Parathyroid adenoma (tissue), 2 donors: ENCODE measurements at regions not wholly inside any gene's neighbourhood (a gene's known extent, or its start where the extent isn't known, plus 50 kb on each side); places are given as distances from the start of the nearest gene placed in this dataset.
"Not testable (repeated sequence)": the region's sequence is repeated elsewhere in the genome, so short reads cannot be mapped to it uniquely, and the experiment has no call there.

Source experiments
- H2AFZ ChIP-seq: fragments of 300-600 bp; sonication (generic); one replicate; pipeline ENCODE4 v1.7.0; 2017; ENCODE audit warnings: antibody characterized with exemption, mild to moderate bottlenecking
- H3K27ac ChIP-seq: fragments of 300-600 bp; sonication (generic); one replicate; pipeline ENCODE4 v1.7.0; 2017
- H3K27me3 ChIP-seq: fragments of 300-600 bp; sonication (generic); one replicate; pipeline ENCODE4 v1.7.0; 2017; ENCODE audit warnings: low read length; ENCODE audit not compliant: control insufficient read depth, insufficient read depth
- H3K36me3 ChIP-seq: fragments of 300-600 bp; sonication (generic); one replicate; pipeline ENCODE4 v1.7.0; 2017; ENCODE audit warnings: low read length; ENCODE audit not compliant: control insufficient read depth, insufficient read depth
- H3K4me1 ChIP-seq: fragments of 300-600 bp; sonication (generic); one replicate; pipeline ENCODE4 v1.7.0; 2017; ENCODE audit warnings: control low read depth
- H3K4me2 ChIP-seq: fragments of 300-600 bp; sonication (generic); one replicate; pipeline ENCODE4 v1.7.0; 2017; ENCODE audit warnings: low read length
- H3K4me3 ChIP-seq: fragments of 300-600 bp; sonication (generic); one replicate; pipeline ENCODE4 v1.7.0; 2017; ENCODE audit warnings: low read depth, low read length
- H3K79me2 ChIP-seq: fragments of 300-600 bp; sonication (generic); one replicate; pipeline ENCODE4 v1.7.0; 2017; ENCODE audit warnings: control low read depth
- H3K9ac ChIP-seq: fragments of 300-600 bp; sonication (generic); one replicate; pipeline ENCODE4 v1.7.0; 2017; ENCODE audit warnings: mild to moderate bottlenecking
- H3K9me3 ChIP-seq: fragments of 300-600 bp; sonication (generic); one replicate; pipeline ENCODE4 v1.7.0; 2017; ENCODE audit warnings: low read length; ENCODE audit not compliant: control insufficient read depth
- CTCF ChIP-seq: fragments of 300-600 bp; sonication (generic); IDR thresholded peaks from one replicate; pipeline ENCODE4 v1.7.0; 2017; ENCODE audit warnings: antibody characterized with exemption, mild to moderate bottlenecking
- donor health status: primary hyperparathyroidism.

- H3K79me2 ChIP-seq = no peaks in the 10 kb centered on the region
- H3K27ac ChIP-seq = no peak overlapping the region
- no peaks in the 10 kb centered on the region for H3K9me3 ChIP-seq
- H3K4me2 ChIP-seq = no peak overlapping the region
- H3K4me3 ChIP-seq = no peak overlapping the region
- no peak for TF ChIP-seq CTCF
- no peak overlapping the region for H3K9ac ChIP-seq
- no peaks in the 10 kb centered on the region for H3K36me3 ChIP-seq
- no peaks in the 10 kb centered on the region for H3K4me1 ChIP-seq
- H2AFZ ChIP-seq = no peak overlapping the region
- no peaks in the 10 kb centered on the region for H3K27me3 ChIP-seq
These were observed 195.2 kb upstream of the ANXA10 start for GRCh38 chr4:167897116-167897515.

- no peak overlapping the region for H3K4me3 ChIP-seq
- no peaks in the 10 kb centered on the region for H3K4me1 ChIP-seq
- no peak for TF ChIP-seq CTCF
- H3K36me3 ChIP-seq = no peaks in the 10 kb centered on the region
- H3K4me2 ChIP-seq = no peak overlapping the region
- H2AFZ ChIP-seq = no peak overlapping the region
- H3K27ac ChIP-seq = no peak overlapping the region
- H3K79me2 ChIP-seq = no peaks in the 10 kb centered on the region
- H3K9ac ChIP-seq = no peak overlapping the region
- H3K27me3 ChIP-seq = no peaks in the 10 kb centered on the region
- no peaks in the 10 kb centered on the region for H3K9me3 ChIP-seq
These were observed 189.0 kb upstream of the ANXA10 start for GRCh38 chr4:167903291-167903721.

- no peak overlapping the region for H2AFZ ChIP-seq
- H3K4me3 ChIP-seq = no peak overlapping the region
- no peaks in the 10 kb centered on the region for H3K4me1 ChIP-seq
- no peak overlapping the region for H3K27ac ChIP-seq
- H3K4me2 ChIP-seq = no peak overlapping the region
- no peaks in the 10 kb centered on the region for H3K79me2 ChIP-seq
- no peaks in the 10 kb centered on the region for H3K9me3 ChIP-seq
- H3K9ac ChIP-seq = no peak overlapping the region
- no peak for TF ChIP-seq CTCF
- H3K27me3 ChIP-seq = no peaks in the 10 kb centered on the region
- no peaks in the 10 kb centered on the region for H3K36me3 ChIP-seq
These were observed 185.5 kb upstream of the ANXA10 start for GRCh38 chr4:167906851-167907250.

GRCh38 chr4:167908816-167909215 is 183.5 kb upstream of the ANXA10 start:
- no peaks in the 10 kb centered on the region for H3K36me3 ChIP-seq
- no peaks in the 10 kb centered on the region for H3K4me1 ChIP-seq
- TF ChIP-seq CTCF = no peak
- H3K27me3 ChIP-seq = no peaks in the 10 kb centered on the region
- no peak overlapping the region for H3K4me2 ChIP-seq
- H3K9me3 ChIP-seq = no peaks in the 10 kb centered on the region
- H3K9ac ChIP-seq = no peak overlapping the region
- no peak overlapping the region for H3K27ac ChIP-seq
- H3K79me2 ChIP-seq = no peaks in the 10 kb centered on the region
- no peak overlapping the region for H2AFZ ChIP-seq
- H3K4me3 ChIP-seq = no peak overlapping the region

- not testable (repeated sequence) for H3K79me2 ChIP-seq, H3K27ac ChIP-seq, H3K4me2 ChIP-seq, H3K4me3 ChIP-seq, H2AFZ ChIP-seq, H3K36me3 ChIP-seq, H3K9me3 ChIP-seq, H3K9ac ChIP-seq, H3K27me3 ChIP-seq, H3K4me1 ChIP-seq
These were observed 179.8 kb upstream of the ANXA10 start for GRCh38 chr4:167912535-167912934.
